Adrenal gland (tissue), 9 donors: ENCODE measurements at regions not wholly inside any gene's neighbourhood (a gene's known extent, or its start where the extent isn't known, plus 50 kb on each side); places are given as distances from the start of the nearest gene placed in this dataset.

Source experiments
- DNase-seq, 7 donors: peaks; one replicate each; pipeline ENCODE4 v3.0.0-alpha.2; 2019 to 2020
- H3K27ac ChIP-seq, 5 donors: fragments of 200-600 bp; sonication (generic) in 4 of 5; 1 replicate in 3 of 5; 2 replicates in 2 of 5; pipeline versions ENCODE4 v1.5.1 to v1.8.0; 2016 to 2020; ENCODE audit warnings: mild to moderate bottlenecking in 1 of 5
- H3K27me3 ChIP-seq: fragments of 200-600 bp; 2 replicates; pipeline ENCODE4 v1.8.0; 2021
- H3K36me3 ChIP-seq, 2 donors: fragments of 200-600 bp; replicated peaks in 1 of 2; 1 replicate in 1 of 2; 2 replicates in 1 of 2; pipeline versions ENCODE4 v1.5.1 to v1.8.0; 2018 to 2022
- H3K4me1 ChIP-seq, 2 donors: fragments of 200-600 bp; replicated peaks in 1 of 2; 1 replicate in 1 of 2; 2 replicates in 1 of 2; pipeline versions ENCODE4 v1.5.1 to v1.8.0; 2018 to 2021
- H3K4me3 ChIP-seq, 4 donors: fragments of 200-600 bp; sonication (generic) in 3 of 4; one replicate each; pipeline ENCODE4 v1.5.1; 2016 to 2018
- H3K9me3 ChIP-seq, 3 donors: fragments of 200-600 bp; sonication (generic) in 1 of 3; replicated peaks in 1 of 3; 1 replicate in 2 of 3; 2 replicates in 1 of 3; pipeline versions ENCODE4 v1.5.1 to v1.8.0; 2016 to 2021
- CTCF ChIP-seq, 6 experiments: fragments of 450-650 bp in 4 of 6; fragments of 200-600 bp in 2 of 6; sonication (generic) in 1 of 6; IDR thresholded peaks; 1 replicate in 5 of 6; 2 replicates in 1 of 6; pipeline versions ENCODE4 v1.5.1 to v1.8.0; 2016 to 2021; ENCODE audit warnings: antibody characterized with exemption in 6 of 6, mild to moderate bottlenecking in 2 of 6, moderate library complexity in 1 of 6
- POLR2A ChIP-seq, 2 donors: fragments of 450-650 bp; IDR thresholded peaks; one replicate each; pipeline ENCODE4 v1.6.1; 2017; ENCODE audit warnings: antibody characterized with exemption in 2 of 2, mild to moderate bottlenecking in 2 of 2, moderate library complexity in 1 of 2
- WGBS, 4 donors: extraction: QIAGEN DNeasy Blood & Tissue Kit in 2 of 4; methylation state at CpG; one replicate each; pipeline versions ENCODE4 v1.1.5 to v1.1.7; 2013 to 2017; 5-methylcytosine and 5-hydroxymethylcytosine counted together
- intact Hi-C, 2 donors: fragments of 100-400 bp; cut with DNase I; formaldehyde crosslinking; loops; one replicate each; pipeline versions ENCODE4 v1.14.1 to v1.15.0; 2022 to 2023
- donor health status: healthy with polysubstance abuse.
- donor health status: Bipolar disorder and iron deficiency.
- donor health status: DM: yes; HTN: yes; CAD: no.
- donor health status: DM: no; HTN: no; CAD: no.
- donor health status: DM: no; HTN: no; CAD: no.

DNA sequence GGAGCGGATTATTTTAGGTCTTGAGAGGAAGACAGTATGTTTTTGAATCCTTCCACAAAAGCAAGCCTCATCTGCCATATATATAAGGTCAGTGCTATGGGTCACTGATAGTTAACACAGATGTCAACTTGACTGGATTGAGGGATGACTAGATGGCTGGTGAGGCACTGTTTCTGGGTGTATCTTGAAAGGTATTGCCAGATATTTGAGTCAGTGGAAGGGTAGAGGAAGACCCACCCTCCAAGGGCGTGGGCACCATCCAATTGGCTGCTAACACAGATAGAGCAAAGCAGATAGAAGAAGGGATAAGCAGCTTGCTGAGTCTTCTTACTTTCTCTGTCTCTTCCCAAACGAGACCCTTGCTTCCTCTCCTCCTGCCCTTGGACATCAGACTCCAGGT is 185.0 kb upstream of the BTG1 start:
- H3K27me3 ChIP-seq, result no peaks in the 10 kb centered on the region
- intact Hi-C loops, result no loop called here
- DNase-seq, result no peak
- TF ChIP-seq CTCF (IDR thresholded peaks at IDR 0.05) (no peak), POLR2A (IDR thresholded peaks at IDR 0.05) (no peak)
- no peaks in the 10 kb centered on the region for H3K36me3 ChIP-seq
- 86 to 90% (median 87%) methylated on average over 3 of the region's 3 CpGs for WGBS, 4 donors
- peaks cover 0 to under 1% of the 10 kb centered on the region in 2 donors for H3K4me1 ChIP-seq
- no peaks in the 10 kb centered on the region for H3K9me3 ChIP-seq
- H3K27ac ChIP-seq, result no peak overlapping the region
- no peak overlapping the region for H3K4me3 ChIP-seq

DNA sequence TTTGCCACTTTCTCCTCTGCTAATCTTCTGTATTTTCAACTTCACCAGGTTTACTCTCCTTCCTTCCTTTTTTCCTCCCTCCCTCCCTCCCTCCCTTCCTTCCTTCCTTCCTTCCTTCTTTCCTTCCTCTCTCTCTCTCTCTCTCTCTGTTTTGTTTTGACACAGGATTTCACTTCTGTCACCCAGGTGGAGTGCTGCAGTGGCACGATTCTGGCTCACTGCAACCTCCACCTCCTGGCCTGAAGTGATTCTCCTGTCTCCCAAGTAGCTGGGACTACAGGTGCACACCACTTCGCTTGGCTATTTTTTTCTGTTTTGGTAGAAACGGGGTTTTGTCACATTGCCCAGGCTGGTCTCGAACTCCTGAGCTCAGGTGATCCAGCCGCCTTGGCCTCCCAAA is 181.2 kb upstream of the BTG1 start:
- whole genome bisulfite sequencing, 4 donors, result 86 to 94% (median 90%) methylated on average over 5 of the region's 5 CpGs
- no peak for TF ChIP-seq CTCF (IDR thresholded peaks at IDR 0.05)
- no peak for TF ChIP-seq POLR2A (IDR thresholded peaks at IDR 0.05)
- DNase-seq, result no peak
- no peak overlapping the region for H3K4me3 ChIP-seq
- intact Hi-C loops, result no loop called here
- no peak overlapping the region for H3K27ac ChIP-seq
- no peaks in the 10 kb centered on the region for H3K9me3 ChIP-seq
- no peaks in the 10 kb centered on the region for H3K4me1 ChIP-seq
- no peaks in the 10 kb centered on the region for H3K36me3 ChIP-seq
- H3K27me3 ChIP-seq, result no peaks in the 10 kb centered on the region

- no peak for DNase-seq
These were observed 179.3 kb upstream of the BTG1 start for GRCh38 chr12:92324849-92325500.

GRCh38 chr12:92312463-92312964 is 166.9 kb upstream of the BTG1 start:
- TF ChIP-seq CTCF (IDR thresholded peaks at IDR 0.05) (no peak), POLR2A (IDR thresholded peaks at IDR 0.05) (no peak)
- intact Hi-C loops, result no loop called here
- WGBS, 4 donors, result 78 to 93% (median 91%) methylated on average over 2 of the region's 2 CpGs
- DNase-seq, result no peak
- Histone ChIP-seq H3K27me3 (no peaks in the 10 kb centered on the region), H3K4me1 (no peaks in the 10 kb centered on the region), H3K9me3 (no peaks in the 10 kb centered on the region), H3K27ac (peak overlapping the region in 1 of 5 donors; percentile 38), H3K36me3 (no peaks in the 10 kb centered on the region), H3K4me3 (no peak overlapping the region)

More at GRCh38 chr12:92324849-92325500, 179.3 kb upstream of the BTG1 start:
- WGBS, 4 donors, result 59 to 90% (median 82%) methylated on average over 2 to 3 of the region's 3 CpGs
- Histone ChIP-seq H3K27me3 (no peaks in the 10 kb centered on the region), H3K9me3 (no peaks in the 10 kb centered on the region), H3K36me3 (no peaks in the 10 kb centered on the region), H3K27ac (no peak overlapping the region), H3K4me3 (no peak overlapping the region), H3K4me1 (no peaks in the 10 kb centered on the region)
- intact Hi-C loops, result no loop called here
- TF ChIP-seq POLR2A (IDR thresholded peaks at IDR 0.05) (no peak), CTCF (IDR thresholded peaks at IDR 0.05) (no peak)
